Activated CD4-positive, CD25-positive, alpha-beta regulatory T cell (primary cell): ENCODE measurements at regions not wholly inside any gene's neighbourhood (a gene's known extent, or its start where the extent isn't known, plus 50 kb on each side); places are given as distances from the start of the nearest gene placed in this dataset.

ENCODE experiments used
- DNase-seq, 4 experiments: peaks; one replicate each; lab custom pipeline; 2025; lab: John Stamatoyannopoulos, UW

DNA sequence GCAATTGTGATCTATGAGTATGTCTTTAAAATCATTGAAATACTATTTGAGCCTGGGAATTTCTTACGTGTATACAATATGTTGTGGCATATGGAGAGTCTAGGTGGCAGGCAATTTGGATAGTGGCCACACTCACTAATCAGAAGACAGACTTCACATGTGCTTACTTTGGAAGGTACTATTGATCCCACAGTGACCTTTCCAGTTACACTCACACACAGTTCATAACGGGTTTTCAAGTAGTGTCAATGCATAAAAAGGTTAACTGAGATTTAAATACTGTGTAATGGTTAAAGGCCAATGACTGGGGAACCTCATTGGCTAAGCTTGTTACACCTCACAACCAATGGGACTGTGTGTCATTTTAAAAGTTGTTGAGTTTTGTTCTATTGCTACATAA is 783.2 kb downstream of the RPA4 start:
- DNase-seq, result no peak

DNA sequence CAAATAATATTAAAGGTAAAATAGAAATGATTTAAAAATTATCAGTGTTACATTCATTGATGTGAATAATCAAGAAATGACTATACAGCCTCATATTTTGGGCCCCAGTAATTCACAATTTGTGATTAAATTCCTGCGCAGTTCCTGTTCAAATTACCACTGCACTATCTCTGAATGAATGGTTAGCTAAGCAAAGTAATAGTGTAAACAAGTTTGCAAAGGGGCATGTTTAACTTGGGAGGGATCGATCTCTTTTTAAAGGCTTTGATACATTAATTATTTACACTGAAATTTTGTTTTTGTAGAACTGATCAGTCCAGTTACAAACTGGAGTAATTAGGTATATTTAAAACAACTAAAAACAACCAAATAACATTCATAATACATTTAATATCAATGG is 784.4 kb downstream of the RPA4 start:
- no peak for DNase-seq

DNA sequence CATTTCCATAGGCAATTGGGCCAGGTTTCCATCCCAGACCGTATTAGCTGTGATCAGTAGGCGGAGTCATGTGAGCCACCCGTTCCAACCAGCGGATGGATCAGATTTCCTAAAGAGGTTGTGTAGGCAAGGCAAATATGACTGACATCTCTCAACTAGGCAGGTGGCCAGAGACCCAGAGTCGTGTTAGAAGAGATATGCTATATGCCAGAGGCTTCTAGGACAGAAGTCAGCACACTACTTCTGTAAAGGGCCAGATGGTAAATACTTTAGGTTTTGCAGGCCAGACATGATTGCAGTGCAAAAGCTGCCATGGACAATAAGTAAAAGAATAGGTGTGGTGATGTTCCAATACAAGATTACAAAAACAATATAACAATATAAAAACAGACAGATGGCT is 788.4 kb downstream of the RPA4 start:
- no peak for DNase-seq

DNA sequence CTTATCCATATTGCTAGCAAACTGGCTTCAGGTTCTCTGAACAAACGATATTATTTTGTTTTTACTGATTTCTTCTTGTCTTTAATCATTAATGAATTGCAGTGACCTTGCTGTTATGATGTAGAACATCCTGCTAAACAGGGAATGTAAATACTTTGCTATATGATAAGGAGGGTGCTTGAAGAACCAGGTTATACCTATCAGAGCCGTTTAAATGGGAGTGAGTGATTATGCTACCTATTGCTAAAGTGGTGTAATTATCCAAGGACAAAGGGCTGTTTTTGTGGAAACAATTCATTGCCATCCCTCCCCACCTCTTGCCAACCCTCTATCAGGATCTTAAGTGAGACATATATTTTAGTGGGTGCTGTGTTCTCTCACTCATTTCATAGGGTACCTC is 788.9 kb downstream of the RPA4 start:
- no peak for DNase-seq

DNA sequence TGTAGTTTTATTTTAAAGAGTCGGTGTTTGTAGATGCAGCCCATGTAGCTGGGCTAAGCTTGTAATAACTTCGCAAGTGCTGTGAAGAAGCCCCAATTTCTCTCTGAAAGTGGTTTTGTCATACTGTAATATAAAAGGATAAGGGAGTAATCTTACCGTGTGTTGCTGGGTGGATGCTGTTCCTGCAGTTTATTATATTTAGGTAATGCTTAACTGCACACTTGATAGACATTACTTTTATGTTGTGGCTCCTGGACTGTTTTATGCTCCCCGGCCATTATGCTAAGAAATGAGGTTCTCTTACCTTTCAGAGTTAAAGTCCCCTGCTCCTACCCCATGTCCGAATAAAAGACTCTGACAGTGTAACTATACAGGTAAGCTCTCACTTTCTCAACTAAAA is 789.4 kb downstream of the RPA4 start:
- no peak for DNase-seq

DNA sequence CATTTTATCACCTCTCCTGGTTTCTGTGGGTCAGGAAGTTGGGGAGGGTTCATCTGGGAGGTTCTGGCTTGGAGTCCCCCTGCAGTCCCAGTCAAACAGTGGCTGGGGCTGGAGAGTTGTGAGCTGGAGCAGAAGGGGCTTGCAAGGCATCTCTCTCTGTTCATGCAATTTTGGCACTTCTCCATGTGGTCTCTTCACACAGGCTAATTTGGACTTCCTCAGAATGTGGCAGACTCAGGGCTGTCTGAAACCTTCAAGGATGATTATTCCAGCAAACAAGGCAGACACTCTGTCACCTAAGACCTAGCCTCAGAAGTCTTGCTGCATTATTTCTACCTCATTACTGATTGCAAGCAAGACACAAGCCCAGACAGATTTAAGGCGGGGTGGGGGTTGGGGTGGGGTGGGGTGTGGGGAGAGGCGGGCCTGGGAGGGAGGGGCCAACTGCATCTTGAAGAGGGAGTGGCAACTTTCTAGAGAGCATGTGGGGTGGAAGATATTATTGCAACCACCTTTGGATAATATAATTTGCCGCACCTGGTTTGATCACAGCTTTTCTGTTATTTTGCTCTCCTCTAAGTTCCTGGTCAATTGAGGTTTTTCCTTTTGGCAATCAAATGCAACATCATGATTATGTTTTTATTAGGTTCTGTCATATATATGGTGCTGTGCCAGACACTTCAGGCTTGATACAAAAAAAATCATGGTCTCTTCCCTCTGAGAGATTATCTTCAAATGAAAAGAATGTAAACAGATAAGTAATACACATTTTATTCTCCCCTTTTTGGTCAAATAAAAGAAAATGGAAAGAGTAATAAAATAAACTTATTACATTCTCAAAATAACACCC is 799.5 kb downstream of the RPA4 start:
- no peak for DNase-seq

DNA sequence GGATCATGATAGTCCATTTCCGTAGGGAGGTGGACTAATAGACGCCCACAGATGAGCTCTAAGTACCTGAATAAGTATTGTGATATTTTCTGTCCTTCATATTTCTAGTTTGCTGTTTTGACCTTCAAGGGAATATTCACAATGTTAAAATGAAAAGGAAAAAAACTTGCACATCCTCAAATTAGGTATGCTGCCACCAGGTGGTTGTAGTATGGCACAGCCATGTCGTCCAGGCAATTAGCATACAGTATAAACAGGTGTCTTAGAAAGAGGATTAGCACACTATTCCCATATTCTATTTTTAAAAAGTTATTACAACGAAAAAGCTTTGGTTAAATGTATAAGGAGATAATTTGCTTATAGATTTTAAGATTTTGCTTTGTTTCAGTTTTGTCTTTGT is 802.0 kb downstream of the RPA4 start:
- no peak for DNase-seq

DNA sequence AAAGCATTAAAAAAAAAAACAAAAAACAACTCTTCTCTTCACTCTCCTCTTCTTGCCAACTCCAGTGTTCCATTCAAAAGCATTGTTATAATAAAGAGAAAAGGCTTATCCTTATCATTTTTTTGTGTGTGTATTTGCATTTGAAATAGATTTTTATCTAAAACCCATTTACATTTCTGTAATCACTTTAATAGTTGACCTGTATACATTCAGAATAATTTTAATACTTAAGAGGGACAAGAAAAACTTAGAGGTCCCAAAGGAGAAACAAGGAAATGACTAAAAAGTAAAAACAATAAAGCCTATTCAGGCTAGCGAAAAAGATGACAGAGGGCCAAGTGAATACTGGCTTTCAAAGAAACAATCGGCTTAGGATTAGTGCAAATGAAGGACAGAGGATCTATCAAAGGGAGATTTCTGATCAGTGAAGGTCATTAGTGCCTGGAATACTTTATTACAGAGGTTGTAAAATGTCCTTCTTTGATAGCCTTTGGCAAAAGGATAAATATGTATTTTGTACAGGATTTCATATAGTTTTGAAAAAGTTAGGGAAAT is 808.3 kb downstream of the RPA4 start:
- DNase-seq, result no peak

DNA sequence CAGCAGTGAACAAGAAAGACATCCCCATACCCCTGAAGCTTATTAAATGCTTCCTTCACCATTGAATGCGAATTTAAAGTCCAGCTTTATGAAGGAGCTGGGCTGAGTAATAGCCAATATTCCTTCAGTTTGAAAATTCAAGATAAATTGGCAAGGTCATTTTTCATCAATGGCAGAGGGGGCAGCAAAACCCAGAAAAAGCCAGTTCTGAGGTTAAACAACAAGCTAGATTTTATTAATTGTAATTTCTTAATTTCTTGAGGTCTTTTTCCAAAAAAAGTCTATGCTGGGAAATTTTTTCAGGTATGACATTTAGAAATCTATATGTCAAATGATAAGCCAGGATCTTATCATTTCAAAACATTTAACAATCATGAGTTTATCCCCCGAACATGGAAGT is 808.9 kb downstream of the RPA4 start:
- no peak for DNase-seq

DNA sequence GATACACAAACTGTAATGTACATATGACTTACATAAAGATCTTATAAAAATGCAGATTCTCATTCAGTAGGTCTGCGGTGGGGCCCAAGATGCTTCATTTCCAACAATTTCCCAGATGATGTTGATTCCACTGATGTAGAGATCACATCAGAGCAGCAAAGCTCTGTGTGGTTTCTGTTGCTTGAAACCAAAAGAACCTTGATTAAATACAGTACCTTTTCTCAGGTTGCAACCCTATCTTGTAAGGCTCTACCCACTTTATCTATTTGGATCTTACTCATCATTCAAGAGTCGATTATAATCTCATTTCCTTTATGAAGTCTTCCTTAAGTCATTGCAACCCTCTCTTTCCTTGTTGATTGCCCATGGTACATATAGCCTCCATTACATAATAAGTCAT is 816.8 kb downstream of the RPA4 start:
- DNase-seq, result no peak

DNA sequence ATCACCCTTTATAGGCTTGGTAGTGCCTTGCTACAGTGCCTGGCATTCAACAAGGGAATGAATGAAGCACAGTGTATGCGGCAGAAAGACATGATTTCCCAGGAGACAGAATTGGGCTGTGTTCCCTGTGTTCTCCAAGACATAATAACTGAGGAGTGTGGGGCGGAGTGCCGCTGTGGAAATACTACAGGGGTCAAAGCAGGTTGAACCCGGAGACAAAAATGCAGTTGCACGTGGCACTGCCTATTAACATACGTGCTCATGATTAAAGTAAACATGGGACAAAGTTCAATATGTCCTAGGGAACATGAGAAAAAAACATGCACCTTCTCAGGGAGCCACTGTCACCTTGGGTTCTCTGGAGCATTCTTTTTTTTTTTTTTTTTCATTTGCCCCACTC is 820.8 kb downstream of the RPA4 start:
- DNase-seq, result no peak

DNA sequence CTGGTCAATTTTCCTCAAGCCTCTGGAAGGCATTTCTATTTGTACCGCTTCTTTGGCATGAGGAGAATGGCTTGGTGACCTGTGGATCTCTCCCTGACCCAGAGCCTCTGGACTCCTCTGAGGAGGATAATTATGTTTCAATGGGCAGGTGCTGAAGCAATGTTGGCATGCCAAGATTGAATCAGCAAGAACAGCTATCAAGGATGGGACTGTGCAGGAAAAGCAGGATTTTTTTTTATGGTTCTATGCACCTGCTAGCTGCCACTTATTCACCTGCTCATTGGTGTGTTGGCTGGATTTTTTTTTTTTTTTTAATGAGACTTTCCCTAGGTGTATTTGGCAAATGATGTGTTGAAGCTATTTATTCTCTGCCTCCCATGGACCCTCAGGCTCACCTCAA is 821.2 kb downstream of the RPA4 start:
- DNase-seq, result no peak

DNA sequence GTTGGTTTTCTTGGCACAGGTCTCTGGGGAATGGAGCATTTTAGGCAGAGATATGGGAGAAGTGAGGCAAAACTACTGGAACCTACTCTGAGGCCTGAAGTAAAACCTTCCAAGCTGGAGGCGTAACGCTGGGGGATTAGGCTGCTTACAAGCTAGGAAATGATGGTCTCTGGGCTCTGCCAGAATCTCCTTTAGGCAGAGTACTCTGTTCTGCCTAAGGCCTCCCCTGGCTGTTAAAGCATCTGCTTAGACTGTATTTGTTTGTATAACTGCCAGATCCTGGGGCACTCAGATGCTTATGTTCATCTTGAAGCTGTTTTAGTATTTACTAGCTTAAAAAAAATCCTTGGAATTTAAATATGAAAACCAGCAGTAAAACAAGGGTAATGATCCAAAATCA is 822.2 kb downstream of the RPA4 start:
- no peak for DNase-seq

DNA sequence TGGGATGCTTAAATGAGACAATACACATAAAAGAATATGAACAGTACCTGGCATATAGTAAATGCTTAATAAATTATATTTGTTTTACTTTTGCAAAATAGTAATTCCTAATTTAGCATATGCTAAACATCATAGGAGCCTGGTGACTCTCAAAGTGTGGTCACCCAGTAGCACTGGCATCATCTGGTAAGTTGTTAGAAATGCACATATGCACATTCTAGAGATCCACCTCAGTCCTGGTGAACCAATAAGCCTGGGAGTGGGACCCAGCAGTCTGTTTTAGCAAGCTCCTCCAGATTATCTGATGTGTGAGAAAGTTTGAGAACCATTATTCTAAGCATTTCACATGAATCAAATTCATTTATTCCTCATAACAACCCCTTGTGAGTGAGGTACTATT is 830.4 kb downstream of the RPA4 start:
- DNase-seq, result no peak

DNA sequence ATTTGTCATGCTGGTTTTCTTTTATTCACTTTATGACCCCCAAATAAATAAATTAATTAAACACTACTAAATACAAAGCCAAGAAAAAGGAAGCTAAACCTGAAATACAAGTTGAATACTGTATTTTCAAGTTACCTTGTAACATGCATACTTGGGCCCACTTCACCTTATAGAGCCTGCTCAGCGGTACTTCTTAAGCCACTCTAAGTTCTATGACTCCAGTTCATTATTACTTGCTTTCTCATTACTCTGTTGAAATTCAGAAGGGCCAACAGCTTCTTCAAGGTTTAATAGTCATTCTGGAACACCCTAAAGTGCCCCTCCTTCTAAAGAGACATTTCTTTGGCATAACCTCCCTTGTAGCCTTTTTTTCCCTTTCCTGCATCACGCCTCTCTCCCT is 844.5 kb downstream of the RPA4 start:
- DNase-seq, result no peak

DNA sequence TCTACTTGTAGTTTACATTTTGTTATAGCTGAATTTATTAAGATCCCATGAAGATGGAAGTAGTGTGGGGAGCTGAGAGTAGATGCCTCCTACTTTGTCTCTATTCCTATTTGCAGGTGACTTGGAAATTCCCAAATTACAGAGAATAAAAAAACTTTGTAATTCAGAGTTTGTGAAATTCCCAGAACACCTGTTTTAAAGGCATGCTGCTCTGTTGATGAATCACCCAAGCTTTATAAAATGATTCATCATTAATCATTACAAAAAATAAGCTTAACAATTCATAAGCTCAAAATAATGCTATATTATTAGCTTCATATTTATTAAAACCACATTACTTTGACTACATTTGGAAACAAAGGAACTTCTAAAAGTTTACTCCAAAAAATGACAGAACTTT is 856.3 kb downstream of the RPA4 start:
- DNase-seq, result no peak

DNA sequence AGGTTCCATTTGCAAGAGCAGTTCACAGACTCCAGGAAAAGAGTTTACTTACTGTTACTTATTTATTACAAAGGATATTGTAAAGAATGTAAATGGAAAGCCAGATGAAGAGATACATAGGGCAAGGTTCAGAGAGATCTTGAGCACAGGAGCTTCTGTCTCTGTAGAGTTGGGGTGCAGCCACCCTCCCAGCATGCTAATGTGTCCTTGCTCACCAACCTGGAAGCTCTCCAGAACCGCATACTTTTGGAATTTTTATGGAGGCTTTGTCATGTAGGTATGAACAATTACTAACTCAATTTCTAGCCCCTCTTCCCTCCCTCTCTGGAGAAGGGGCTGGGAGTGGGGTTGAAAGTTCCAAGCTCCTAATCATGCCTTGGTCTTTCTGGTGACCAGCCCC is 857.2 kb downstream of the RPA4 start:
- no peak for DNase-seq

DNA sequence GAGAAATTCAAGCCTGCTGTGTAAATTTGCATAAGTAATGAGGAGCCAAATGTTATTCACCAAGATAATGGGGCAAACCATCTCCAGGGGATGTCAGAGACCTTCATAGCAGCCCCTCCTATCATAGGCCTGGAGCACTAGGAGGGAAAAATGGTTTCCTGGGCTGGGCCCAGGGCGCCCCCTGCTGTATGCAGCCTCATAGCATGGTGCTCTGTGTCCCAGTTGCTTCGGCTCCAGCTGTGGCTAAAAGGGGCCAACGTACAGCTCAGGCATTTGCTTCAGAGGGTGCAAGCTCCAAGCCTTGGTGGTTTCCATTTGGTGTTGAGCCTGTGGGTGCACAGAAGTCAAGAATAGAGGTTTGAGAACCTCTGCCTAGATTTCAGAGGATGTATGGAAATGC is 859.3 kb downstream of the RPA4 start:
- no peak for DNase-seq

DNA sequence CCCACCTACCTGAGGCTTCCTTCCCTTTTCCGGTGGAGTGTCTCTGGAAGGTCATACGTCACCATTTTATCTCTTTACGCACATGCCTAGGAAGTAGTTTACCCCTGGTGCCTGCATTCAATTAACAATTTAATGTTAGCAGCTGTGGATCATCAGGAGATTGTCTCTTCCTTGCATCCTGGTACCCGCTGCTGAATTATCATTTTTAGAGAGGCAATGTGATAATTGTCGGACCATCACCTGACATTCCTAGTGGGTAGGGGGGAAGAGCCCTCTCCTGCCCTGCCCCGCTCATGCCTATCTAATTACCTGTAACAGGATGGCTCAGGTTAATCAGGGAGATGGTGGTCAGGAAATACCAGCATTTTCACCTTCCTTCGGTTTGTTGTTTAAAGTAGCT is 863.6 kb downstream of the RPA4 start:
- DNase-seq, result no peak

DNA sequence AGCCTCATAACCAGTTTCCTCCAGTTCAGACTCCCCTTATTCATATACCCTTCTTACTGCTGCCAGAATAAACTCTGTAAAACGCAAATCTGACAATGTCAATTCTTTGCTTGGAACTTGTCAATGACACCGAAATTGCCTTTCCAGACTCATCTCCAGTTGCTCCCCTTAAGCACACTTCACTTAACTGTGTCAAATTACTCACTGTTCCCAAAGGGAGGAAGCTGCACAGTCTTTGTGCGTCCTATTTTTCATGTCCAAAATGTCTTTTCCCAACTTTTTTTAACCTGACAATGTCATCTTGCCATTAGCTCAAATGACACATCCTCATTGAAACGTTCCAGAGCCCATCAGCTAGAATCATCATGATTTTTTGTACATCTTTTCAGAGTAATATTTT is 867.3 kb downstream of the RPA4 start:
- no peak for DNase-seq

DNA sequence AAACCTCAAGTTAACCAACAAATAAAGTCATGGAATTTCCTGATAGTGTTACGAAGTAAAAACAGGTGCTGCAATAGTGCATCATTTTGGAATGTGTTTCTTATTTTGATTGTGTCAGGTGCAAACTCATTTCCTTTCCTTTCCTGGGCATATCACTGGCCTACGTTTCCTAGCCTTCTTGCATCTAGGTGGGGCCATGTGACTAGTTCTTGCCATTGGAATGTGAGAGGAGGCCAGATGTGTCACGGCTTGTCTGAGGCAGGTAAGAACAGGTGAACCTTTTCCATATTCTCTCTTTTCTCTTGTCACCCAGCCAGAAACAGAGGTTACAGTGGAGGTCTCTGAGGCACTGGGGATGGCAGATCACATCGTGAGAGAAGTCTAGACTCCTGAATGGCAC is 868.0 kb downstream of the RPA4 start:
- DNase-seq, result no peak

DNA sequence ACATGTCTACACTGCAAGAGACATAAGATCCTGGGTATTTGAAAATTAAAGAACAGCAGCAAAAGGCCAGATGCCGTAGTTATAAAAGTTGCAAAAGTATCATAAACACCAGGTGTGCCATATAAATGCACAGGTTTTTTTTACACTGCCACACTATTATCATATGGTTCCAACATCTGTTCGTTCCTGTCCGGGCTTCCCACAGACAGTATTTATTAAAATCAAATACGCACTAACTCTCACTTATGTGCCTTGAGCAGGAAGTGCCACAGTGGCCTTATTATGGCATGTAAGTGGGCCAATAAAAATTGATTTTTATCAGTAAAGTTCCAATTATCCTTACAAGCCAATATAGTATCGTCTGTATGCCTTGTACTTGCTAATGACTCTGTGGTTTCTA is 873.2 kb downstream of the RPA4 start:
- no peak for DNase-seq

DNA sequence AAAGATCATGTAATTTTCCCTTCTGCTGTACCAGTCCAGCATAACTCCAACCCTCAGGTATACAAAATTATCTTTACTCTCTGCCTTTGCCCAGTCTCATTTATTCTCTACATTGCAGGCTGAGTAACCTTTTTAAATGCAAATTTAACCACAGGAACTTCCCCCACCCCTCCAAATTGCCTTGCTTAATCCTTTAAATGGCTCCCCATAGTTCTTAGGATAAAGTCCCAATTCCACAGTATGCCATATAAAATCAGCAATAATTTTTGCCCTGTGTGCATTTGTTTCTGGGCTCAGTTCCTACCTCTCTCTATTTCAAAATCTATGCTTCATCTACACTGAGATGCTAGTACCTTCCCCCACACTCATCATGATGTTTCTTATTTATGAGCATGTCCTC is 879.7 kb downstream of the RPA4 start:
- DNase-seq, result no peak

DNA sequence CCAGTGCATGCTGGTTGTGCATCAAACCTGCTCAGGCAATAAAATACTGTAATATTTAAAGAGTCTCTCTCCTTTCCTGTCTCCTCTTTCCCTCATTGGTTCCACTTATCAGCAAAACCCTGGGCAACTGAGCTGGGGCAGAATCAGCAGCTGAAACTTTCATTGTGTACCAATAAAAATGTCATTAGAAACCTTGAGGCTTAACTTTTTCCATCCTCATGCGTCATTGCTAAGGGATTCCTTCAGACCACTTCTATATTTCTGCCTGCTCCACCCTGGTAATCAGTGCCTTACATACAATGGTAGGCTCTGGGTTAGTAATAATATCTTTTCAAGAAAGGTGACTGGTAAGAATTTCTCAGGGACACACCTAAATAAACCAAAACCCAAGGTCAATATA is 880.3 kb downstream of the RPA4 start:
- DNase-seq, result no peak
